Osteoblast (primary cell): ENCODE measurements at regions not wholly inside any gene's neighbourhood (a gene's known extent, or its start where the extent isn't known, plus 50 kb on each side); places are given as distances from the start of the nearest gene placed in this dataset.

Experiments
- DNase-seq: peaks from one replicate; pipeline ENCODE4 v3.0.0; 2011; ENCODE audit warnings: low spot score, mixed read lengths; ENCODE audit not compliant: insufficient read length; ENCODE audit errors: missing footprints
- H2AFZ ChIP-seq: 2 replicates; pipeline ENCODE4 v1.6.0; 2011; ENCODE audit warnings: mild to moderate bottlenecking, low read length
- H3K27ac ChIP-seq: 2 replicates; pipeline ENCODE4 v1.5.1; 2011; ENCODE audit warnings: mild to moderate bottlenecking, low read depth, low read length, moderate library complexity
- H3K27me3 ChIP-seq: 2 replicates; pipeline ENCODE4 v1.6.0; 2012; ENCODE audit warnings: mild to moderate bottlenecking, control low read depth, inconsistent platforms, low read length, moderate library complexity; ENCODE audit not compliant: insufficient read depth
- H3K36me3 ChIP-seq: 2 replicates; pipeline ENCODE4 v1.5.1; 2011; ENCODE audit warnings: mild to moderate bottlenecking, low read length, control low read depth, moderate library complexity; ENCODE audit not compliant: insufficient read depth
- H3K4me1 ChIP-seq: 2 replicates; pipeline ENCODE4 v1.5.1; 2011; ENCODE audit warnings: mild to moderate bottlenecking, low read length, control low read depth, moderate library complexity; ENCODE audit not compliant: insufficient read depth
- H3K4me2 ChIP-seq: 2 replicates; pipeline ENCODE4 v1.6.0; 2011; ENCODE audit warnings: mild to moderate bottlenecking, low read length; ENCODE audit not compliant: insufficient read depth
- H3K4me3 ChIP-seq: fragments of 200-600 bp; sonication (generic); 3 replicates; pipeline ENCODE4 v1.5.1; 2012; ENCODE audit warnings: mild to moderate bottlenecking, low read length, inconsistent platforms; ENCODE audit not compliant: insufficient read depth
- H3K79me2 ChIP-seq: 2 replicates; pipeline ENCODE4 v1.6.0; 2012; ENCODE audit warnings: mild to moderate bottlenecking, low read length, control low read depth, inconsistent platforms; ENCODE audit not compliant: insufficient read depth
- H3K9me3 ChIP-seq: 2 replicates; pipeline ENCODE4 v1.5.1; 2011; ENCODE audit warnings: low read depth, low read length, control low read depth
- H4K20me1 ChIP-seq: 2 replicates; pipeline ENCODE4 v1.6.0; 2012; ENCODE audit warnings: mild to moderate bottlenecking, low read length, control low read depth; ENCODE audit not compliant: insufficient read depth
- TF ChIP-seq, protein P1 (sequence below): IDR thresholded peaks from 2 replicates; pipeline ENCODE4 v1.5.1; 2011; ENCODE audit warnings: mild to moderate bottlenecking, low read depth, low read length, moderate library complexity; ENCODE audit errors: extremely low read depth

GRCh38 chr15:61331019-61331418, 101.9 kb upstream of the RORA start:
- TF ChIP-seq, protein P1, sequence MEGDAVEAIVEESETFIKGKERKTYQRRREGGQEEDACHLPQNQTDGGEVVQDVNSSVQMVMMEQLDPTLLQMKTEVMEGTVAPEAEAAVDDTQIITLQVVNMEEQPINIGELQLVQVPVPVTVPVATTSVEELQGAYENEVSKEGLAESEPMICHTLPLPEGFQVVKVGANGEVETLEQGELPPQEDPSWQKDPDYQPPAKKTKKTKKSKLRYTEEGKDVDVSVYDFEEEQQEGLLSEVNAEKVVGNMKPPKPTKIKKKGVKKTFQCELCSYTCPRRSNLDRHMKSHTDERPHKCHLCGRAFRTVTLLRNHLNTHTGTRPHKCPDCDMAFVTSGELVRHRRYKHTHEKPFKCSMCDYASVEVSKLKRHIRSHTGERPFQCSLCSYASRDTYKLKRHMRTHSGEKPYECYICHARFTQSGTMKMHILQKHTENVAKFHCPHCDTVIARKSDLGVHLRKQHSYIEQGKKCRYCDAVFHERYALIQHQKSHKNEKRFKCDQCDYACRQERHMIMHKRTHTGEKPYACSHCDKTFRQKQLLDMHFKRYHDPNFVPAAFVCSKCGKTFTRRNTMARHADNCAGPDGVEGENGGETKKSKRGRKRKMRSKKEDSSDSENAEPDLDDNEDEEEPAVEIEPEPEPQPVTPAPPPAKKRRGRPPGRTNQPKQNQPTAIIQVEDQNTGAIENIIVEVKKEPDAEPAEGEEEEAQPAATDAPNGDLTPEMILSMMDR: no peak
- no peaks in the 10 kb centered on the region for H3K27me3 ChIP-seq
- no peaks in the 10 kb centered on the region for H3K9me3 ChIP-seq
- H3K36me3 ChIP-seq: no peaks in the 10 kb centered on the region
- DNase-seq: no peak
- H3K27ac ChIP-seq: no peak overlapping the region
- no peak overlapping the region for H2AFZ ChIP-seq
- H3K4me1 ChIP-seq: no peaks in the 10 kb centered on the region
- no peak overlapping the region for H3K4me2 ChIP-seq
- no peaks in the 10 kb centered on the region for H3K79me2 ChIP-seq
- no peaks in the 10 kb centered on the region for H4K20me1 ChIP-seq
- no peak overlapping the region for H3K4me3 ChIP-seq

DNA sequence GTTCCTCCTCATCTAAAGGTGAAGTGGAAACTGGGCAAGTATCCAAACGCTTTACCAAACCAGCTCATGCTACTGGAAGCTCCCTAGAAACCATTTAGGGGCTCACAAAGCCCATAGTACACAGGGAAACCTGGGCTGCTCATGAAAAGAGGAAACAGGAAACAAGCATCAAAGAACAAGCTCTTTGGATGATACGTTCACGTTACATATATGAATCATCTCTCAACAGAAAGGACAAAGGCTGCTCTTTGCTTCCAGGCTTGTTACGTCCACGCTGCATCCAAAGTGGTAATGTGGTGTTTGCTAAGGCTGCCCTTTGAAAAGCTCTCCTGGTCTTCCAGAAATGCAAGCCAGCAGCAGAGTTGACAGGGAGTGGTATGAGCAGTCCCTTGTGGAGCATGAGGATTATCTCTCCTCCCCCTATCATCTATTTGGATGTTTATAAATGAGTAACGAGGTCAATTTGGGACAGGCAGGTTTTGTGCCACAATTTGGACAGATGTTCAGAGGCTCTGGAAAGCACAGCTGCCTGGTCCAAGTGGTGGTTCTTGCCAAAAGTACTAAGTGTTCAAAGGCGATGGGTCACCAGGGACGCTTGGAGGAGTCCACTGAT, 98.0 kb upstream of the RORA start:
- TF ChIP-seq, protein P1: no peak
- no peak for DNase-seq
- no peak overlapping the region for H2AFZ ChIP-seq

GRCh38 chr15:61319892-61320291, 90.8 kb upstream of the RORA start:
- TF ChIP-seq, protein P1: no peak
- Histone ChIP-seq H3K36me3 (no peaks in the 10 kb centered on the region), H3K9me3 (no peaks in the 10 kb centered on the region), H4K20me1 (no peaks in the 10 kb centered on the region), H3K4me3 (no peak overlapping the region), H2AFZ (no peak overlapping the region), H3K27me3 (no peaks in the 10 kb centered on the region), H3K79me2 (no peaks in the 10 kb centered on the region), H3K4me1 (no peaks in the 10 kb centered on the region), H3K27ac (no peak overlapping the region), H3K4me2 (no peak overlapping the region)
- no peak for DNase-seq

More for the DNA sequence above, 98.0 kb upstream of the RORA start:
- no peaks in the 10 kb centered on the region for H3K9me3 ChIP-seq
- H3K4me2 ChIP-seq: no peak overlapping the region
- no peaks in the 10 kb centered on the region for H3K36me3 ChIP-seq
- H3K27ac ChIP-seq: no peak overlapping the region
- H3K27me3 ChIP-seq: no peaks in the 10 kb centered on the region
- H3K4me3 ChIP-seq: no peak overlapping the region
- H4K20me1 ChIP-seq: no peaks in the 10 kb centered on the region
- no peaks in the 10 kb centered on the region for H3K4me1 ChIP-seq
- H3K79me2 ChIP-seq: no peaks in the 10 kb centered on the region

- H3K79me2 ChIP-seq: no peaks in the 10 kb centered on the region
- no peak overlapping the region for H3K27ac ChIP-seq
- H3K4me1 ChIP-seq: no peaks in the 10 kb centered on the region
- TF ChIP-seq, protein P1: no peak
- H3K36me3 ChIP-seq: no peaks in the 10 kb centered on the region
- no peaks in the 10 kb centered on the region for H4K20me1 ChIP-seq
- H2AFZ ChIP-seq: no peak overlapping the region
- no peak overlapping the region for H3K4me2 ChIP-seq
- no peaks in the 10 kb centered on the region for H3K9me3 ChIP-seq
- H3K27me3 ChIP-seq: no peaks in the 10 kb centered on the region
- no peak overlapping the region for H3K4me3 ChIP-seq
- DNase-seq: no peak
These were observed 89.9 kb upstream of the RORA start for GRCh38 chr15:61318802-61319525.
